K562 (cell line): ENCODE measurements at regions not wholly inside any gene's neighbourhood (a gene's known extent, or its start where the extent isn't known, plus 50 kb on each side); places are given as distances from the start of the nearest gene placed in this dataset.

ENCODE experiments used
- ATAC-seq: fragments of 200-7000 bp; cut with Tn5 transposase; 3 replicates; pipeline ENCODE4 v1.9.1; 2020; ENCODE audit warnings: moderate library complexity
- BruUV-seq: library from RNA; stranded (reverse); fragments of 400-500 nt; replicated peaks from 2 replicates; lab custom pipeline; 2021; lab: Mats Ljungman, UMichigan
- CTCF ChIA-PET: fragments of 300-600 bp; formaldehyde crosslinking; extraction: SDS; loops from one replicate; lab custom pipeline; 2021; ENCODE audit warnings: low intra/inter-chr PET ratio; lab: Yijun Ruan, JAX
- POLR2A ChIA-PET: fragments of 300-600, 350-650 bp; sonication (Branson Sonifier 250); formaldehyde crosslinking; extraction: SDS; loops from one replicate; lab custom pipeline; 2021; ENCODE audit warnings: antibody characterized with exemption, inconsistent platforms; lab: Yijun Ruan, JAX
- DNase-seq, 4 experiments: peaks; one replicate each; pipeline versions ENCODE4 v3.0.0 to v3.0.0-alpha.2; 2011 to 2018; ENCODE audit warnings: low spot score in 3 of 4, mixed read lengths in 3 of 4; ENCODE audit errors: extremely low read depth in 1 of 4
- FAIRE-seq: peaks from 2 replicates; lab custom pipeline; 2011; peaks lifted over from hg19 to GRCh38; lab: Jason Lieb, UNC
- H2AFZ ChIP-seq: 2 replicates; pipeline ENCODE4 v1.6.0; 2011; ENCODE audit warnings: low read depth, low read length, control low read depth, inconsistent platforms
- H3K27ac ChIP-seq: fragments of 200-600 bp; 3 replicates; pipeline ENCODE4 v1.8.0; 2011; ENCODE audit warnings: low read depth, mild to moderate bottlenecking, control low read depth, inconsistent platforms, low read length, moderate library complexity, mixed read lengths; ENCODE audit errors: extremely low read depth
- H3K27me3 ChIP-seq, 2 experiments: fragments of 300-600 bp in 1 of 2; 2 replicates in 1 of 2; 3 replicates in 1 of 2; pipeline versions ENCODE4 v1.6.0 to v1.8.0; 2011; ENCODE audit warnings: inconsistent platforms in 2 of 2, low read length in 2 of 2, mild to moderate bottlenecking in 1 of 2, mixed read lengths in 1 of 2, moderate library complexity in 1 of 2; ENCODE audit not compliant: control insufficient read depth in 2 of 2, insufficient read depth in 2 of 2
- H3K36me3 ChIP-seq: fragments of 300-600 bp; 3 replicates; pipeline ENCODE4 v1.8.0; 2011; ENCODE audit warnings: mild to moderate bottlenecking, low read length, inconsistent platforms; ENCODE audit not compliant: control insufficient read depth, insufficient read depth
- H3K4me1 ChIP-seq, 2 experiments: fragments of 200-600 bp in 1 of 2; replicated peaks in 1 of 2; 2 replicates in 1 of 2; 3 replicates in 1 of 2; pipeline versions ENCODE4 v1.5.1 to v1.8.0; 2011; ENCODE audit warnings: inconsistent platforms in 2 of 2, low read length in 2 of 2, mild to moderate bottlenecking in 1 of 2, mixed read lengths in 1 of 2, moderate library complexity in 1 of 2; ENCODE audit not compliant: control insufficient read depth in 2 of 2, insufficient read depth in 2 of 2
- H3K4me2 ChIP-seq: 2 replicates; pipeline ENCODE4 v1.6.1; 2011; ENCODE audit warnings: low read length, control low read depth, inconsistent platforms, mixed read lengths; ENCODE audit not compliant: insufficient read depth
- H3K4me3 ChIP-seq: fragments of 200-600 bp; sonication (generic), shearing (Covaris generic); 2 replicates; pipeline ENCODE4 v1.5.1; 2016; ENCODE audit warnings: control low read depth, inconsistent platforms
- H3K79me2 ChIP-seq: fragments of 200-600 bp; 3 replicates; pipeline ENCODE4 v1.8.0; 2011; ENCODE audit warnings: low read length, inconsistent platforms; ENCODE audit not compliant: control insufficient read depth, insufficient read depth
- H3K9ac ChIP-seq, 2 experiments: 2 replicates each; pipeline versions ENCODE4 v1.6.0 to v1.6.1; 2011; ENCODE audit warnings: low read depth in 2 of 2, low read length in 2 of 2, control low read depth in 1 of 2, inconsistent platforms in 1 of 2, mild to moderate bottlenecking in 1 of 2, mixed read lengths in 1 of 2; ENCODE audit not compliant: insufficient read depth in 1 of 2
- H3K9me1 ChIP-seq: one replicate; pipeline ENCODE4 v1.6.0; 2011; ENCODE audit warnings: inconsistent platforms, mild to moderate bottlenecking, low read length, moderate library complexity; ENCODE audit not compliant: control insufficient read depth, insufficient read depth
- H3K9me3 ChIP-seq: replicated peaks from 2 replicates; pipeline ENCODE4 v1.5.1; 2011; ENCODE audit warnings: low read depth, low read length, inconsistent platforms; ENCODE audit not compliant: control insufficient read depth, insufficient read depth
- H4K20me1 ChIP-seq: replicated peaks from 2 replicates; pipeline ENCODE4 v1.6.1; 2011; ENCODE audit warnings: low read length, inconsistent platforms, mixed read lengths; ENCODE audit not compliant: control insufficient read depth, insufficient read depth
- HSF4 ChIP-seq: fragments of 250-450 bp; sonication (Bioruptor Pico); IDR thresholded peaks from 2 replicates; pipeline ENCODE4 v2.1.2; 2022; ENCODE audit warnings: mild to moderate bottlenecking, moderate library complexity, borderline replicate concordance
- REST ChIP-seq, 2 experiments: fragments of 450-650 bp; formaldehyde crosslinking in 1 of 2; IDR thresholded peaks; 2 replicates each; pipeline versions ENCODE4 v1.4.0 to v1.6.1; 2014 to 2020; ENCODE audit warnings: mild to moderate bottlenecking in 2 of 2, borderline replicate concordance in 1 of 2, low read depth in 1 of 2
- ZNF764 ChIP-seq: fragments of 250-450 bp; sonication (Bioruptor Pico); IDR thresholded peaks from 2 replicates; pipeline ENCODE4 v1.4.0; 2020; ENCODE audit warnings: low read depth, mild to moderate bottlenecking, moderate library complexity
- whole genome bisulfite sequencing: fragments of 100-300 bp; shearing (Covaris generic); methylation state at CpG from one replicate; pipeline ENCODE4 v1.1.6; 2016; ENCODE audit warnings: low coverage, mixed read lengths; ENCODE audit not compliant: insufficient coverage; ENCODE audit errors: missing lambda C conversion rate; 5-methylcytosine and 5-hydroxymethylcytosine counted together
- in situ Hi-C: fragments of 300-500 bp; cut with MboI; formaldehyde crosslinking; loops from 4 replicates; pipeline ENCODE4 v1.15.0; 2018; ENCODE audit warnings: inconsistent platforms, mixed read lengths
- intact Hi-C: fragments of 100-400 bp; cut with micrococcal nuclease; formaldehyde crosslinking; loops from 2 replicates; pipeline ENCODE4 v1.14.2; 2022
- TF ChIP-seq, protein P1 (sequence below): sonication (generic); formaldehyde crosslinking; IDR thresholded peaks from 2 replicates; pipeline ENCODE4 v1.8.1; 2023; ENCODE audit warnings: mild to moderate bottlenecking, missing genetic modification reagents

DNA sequence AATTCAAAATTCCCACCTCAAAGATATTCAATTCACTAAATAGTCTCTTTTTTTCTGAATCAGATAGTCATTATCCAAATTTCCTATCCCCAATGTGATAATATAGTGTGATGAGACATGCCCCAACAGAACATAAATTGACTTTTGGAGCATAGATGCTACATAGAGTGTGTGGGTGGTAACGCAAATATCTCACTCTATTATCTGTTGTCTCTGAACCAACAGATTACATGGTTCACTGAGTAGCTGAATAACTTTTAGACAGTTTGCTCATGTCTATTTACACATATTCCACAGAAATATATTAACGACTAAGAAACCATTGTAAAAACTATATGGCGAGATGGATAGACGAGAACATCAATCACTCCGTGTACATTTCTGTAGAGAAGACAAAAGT is 209.9 kb downstream of the BARHL2 start:
- BruUV-seq, result no TSS peak
- Histone ChIP-seq H3K9me1 (no peaks in the 10 kb centered on the region), H3K9ac (no peak overlapping the region), H3K36me3 (no peaks in the 10 kb centered on the region), H2AFZ (no peak overlapping the region), H3K4me2 (no peak overlapping the region), H3K27ac (no peak overlapping the region), H4K20me1 (no peaks in the 10 kb centered on the region; the same call in 1 of the 2 replicates), H3K27me3 (no peaks in the 10 kb centered on the region), H3K79me2 (no peaks in the 10 kb centered on the region), H3K4me3 (no peak overlapping the region), H3K4me1 (no peaks in the 10 kb centered on the region), H3K9me3 (no peaks in the 10 kb centered on the region)
- in situ Hi-C loops, result no loop called here
- no peak for TF ChIP-seq REST (IDR thresholded peaks at IDR 0.05; ENCODE audit: borderline replicate concordance)
- TF ChIP-seq REST (CRISPR knock-in tag; IDR thresholded peaks at IDR 0.05; ENCODE audit: low read depth), result no peak
- no peak for TF ChIP-seq ZNF764 (CRISPR knock-in tag)
- TF ChIP-seq, protein P1, sequence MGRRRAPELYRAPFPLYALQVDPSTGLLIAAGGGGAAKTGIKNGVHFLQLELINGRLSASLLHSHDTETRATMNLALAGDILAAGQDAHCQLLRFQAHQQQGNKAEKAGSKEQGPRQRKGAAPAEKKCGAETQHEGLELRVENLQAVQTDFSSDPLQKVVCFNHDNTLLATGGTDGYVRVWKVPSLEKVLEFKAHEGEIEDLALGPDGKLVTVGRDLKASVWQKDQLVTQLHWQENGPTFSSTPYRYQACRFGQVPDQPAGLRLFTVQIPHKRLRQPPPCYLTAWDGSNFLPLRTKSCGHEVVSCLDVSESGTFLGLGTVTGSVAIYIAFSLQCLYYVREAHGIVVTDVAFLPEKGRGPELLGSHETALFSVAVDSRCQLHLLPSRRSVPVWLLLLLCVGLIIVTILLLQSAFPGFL (CRISPR knock-in tag), result no peak
- no peak for TF ChIP-seq HSF4
- ChIA-PET CTCF (no interaction called here), POLR2A (no interaction called here)
- ATAC-seq (no peak), DNase-seq (no peak), FAIRE-seq (no peak)
- 0% methylated on average over 5 of the region's 5 CpGs for whole genome bisulfite sequencing
- intact Hi-C loops, result no loop called here
